ENCODE measurements at regions not wholly inside any gene's neighbourhood (a gene's known extent, or its start where the extent isn't known, plus 50 kb on each side); places are given as distances from the start of the nearest gene placed in this dataset.

- TF ChIP-seq FOXK2 (IDR thresholded peaks at IDR 0.05) (no peak), FOXA1 (IDR thresholded peaks at IDR 0.05) (no peak), SP1 (IDR thresholded peaks at IDR 0.05) (no peak), ELF4 (IDR thresholded peaks at IDR 0.05) (no peak), LEF1 (IDR thresholded peaks at IDR 0.05; ENCODE audit: borderline replicate concordance) (no peak), L3MBTL2 (conservative IDR thresholded peaks at IDR 0.05) (no peak), PKNOX1 (IDR thresholded peaks at IDR 0.05) (no peak), CTBP1 (IDR thresholded peaks at IDR 0.05; ENCODE audit: borderline replicate concordance) (no peak)
These were observed 223.2 kb downstream of the FAM47A start for GRCh38 chrX:33908898-33909297.
